HG02870 (cell line): ENCODE measurements at regions not wholly inside any gene's neighbourhood (a gene's known extent, or its start where the extent isn't known, plus 50 kb on each side); places are given as distances from the start of the nearest gene placed in this dataset.

Experiments used
- ATAC-seq: cut with Tn5 transposase; IDR thresholded peaks from one replicate; pipeline ENCODE4 v1.9.1; 2021; ENCODE audit warnings: mild to moderate bottlenecking, moderate library complexity; ENCODE audit not compliant: unreplicated experiment

DNA sequence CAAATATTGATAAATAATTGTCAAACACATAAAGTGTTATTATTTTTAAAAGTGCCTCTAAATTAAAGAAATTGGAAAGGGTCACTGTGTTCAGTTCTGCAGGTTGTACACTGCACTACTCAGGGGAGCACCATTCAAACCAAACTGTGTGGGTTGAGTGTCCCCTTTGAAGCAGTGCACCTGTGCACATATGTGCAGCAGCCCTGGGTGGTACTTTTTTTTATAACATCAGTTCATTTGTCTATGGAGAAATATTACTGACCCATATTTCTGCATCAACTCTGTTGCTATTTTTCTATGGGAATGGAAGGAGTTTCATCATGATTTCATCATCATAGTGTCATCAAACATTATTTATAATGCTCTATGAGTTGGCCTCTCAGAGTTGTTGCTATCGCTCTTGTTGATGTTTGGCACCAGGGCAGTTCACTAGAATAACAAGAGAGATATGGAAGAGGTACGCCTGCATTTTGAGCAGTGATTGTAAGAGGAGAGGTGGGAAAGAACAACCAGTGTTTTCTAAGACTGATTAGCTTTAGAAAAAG is 457.6 kb downstream of the TFAP2A start:
- ATAC-seq: no peak

DNA sequence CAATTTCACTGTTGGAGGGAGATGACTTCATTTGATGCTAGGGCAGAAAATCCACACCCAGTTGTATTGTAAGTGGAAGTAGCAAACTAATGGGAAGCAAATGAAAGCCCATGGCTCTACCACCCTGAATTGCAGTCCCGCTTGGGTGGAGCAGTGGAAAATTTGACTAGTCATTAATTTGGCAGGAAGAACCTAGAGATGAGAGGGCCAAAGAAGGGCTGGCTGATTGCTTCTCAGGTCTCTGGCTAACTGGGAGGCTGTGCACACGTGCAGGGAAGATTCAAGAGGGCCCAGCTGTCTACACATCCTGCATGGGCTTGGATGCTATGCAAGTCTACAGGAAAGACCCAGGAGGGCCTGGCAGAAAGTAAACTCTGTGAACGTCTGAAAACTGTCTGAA is 466.2 kb downstream of the TFAP2A start:
- ATAC-seq: no peak

DNA sequence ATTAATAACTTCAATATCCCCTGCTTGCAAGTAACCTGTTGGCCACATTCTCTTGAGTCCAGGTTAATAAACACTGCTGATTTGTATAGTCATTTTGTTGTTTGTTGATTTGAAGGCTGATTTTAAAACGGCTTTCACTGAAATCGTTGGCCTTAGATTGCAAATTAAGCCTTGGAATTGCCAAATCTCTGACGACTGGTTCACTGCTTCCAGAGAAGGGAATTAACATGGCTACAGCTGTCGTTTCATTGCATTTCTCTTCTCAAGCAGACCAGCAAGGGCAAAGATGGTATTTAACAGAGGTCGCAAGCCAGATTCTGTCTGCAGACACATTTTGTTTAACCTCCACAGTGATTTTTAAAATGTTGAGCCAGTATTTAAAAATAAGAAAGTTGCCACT is 470.9 kb downstream of the TFAP2A start:
- no peak for ATAC-seq

DNA sequence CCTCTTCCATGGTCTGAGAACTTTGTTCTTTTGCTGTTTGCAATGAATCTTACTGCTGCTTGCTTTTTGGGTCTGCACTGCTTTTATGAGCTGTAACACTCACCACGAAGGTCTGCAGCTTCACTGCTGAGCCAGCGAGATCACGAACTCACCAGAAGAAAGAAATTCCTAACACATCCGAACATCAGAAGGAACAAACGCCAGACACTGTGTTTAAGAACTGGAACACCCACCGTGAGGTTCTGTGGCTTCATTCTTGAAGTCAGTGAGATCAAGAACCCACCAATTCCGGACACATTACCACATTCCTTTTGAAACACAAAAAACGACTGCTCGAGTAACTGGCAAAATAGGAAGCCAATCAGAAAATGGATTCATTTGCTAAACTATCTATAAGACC is 471.8 kb downstream of the TFAP2A start:
- no peak for ATAC-seq

DNA sequence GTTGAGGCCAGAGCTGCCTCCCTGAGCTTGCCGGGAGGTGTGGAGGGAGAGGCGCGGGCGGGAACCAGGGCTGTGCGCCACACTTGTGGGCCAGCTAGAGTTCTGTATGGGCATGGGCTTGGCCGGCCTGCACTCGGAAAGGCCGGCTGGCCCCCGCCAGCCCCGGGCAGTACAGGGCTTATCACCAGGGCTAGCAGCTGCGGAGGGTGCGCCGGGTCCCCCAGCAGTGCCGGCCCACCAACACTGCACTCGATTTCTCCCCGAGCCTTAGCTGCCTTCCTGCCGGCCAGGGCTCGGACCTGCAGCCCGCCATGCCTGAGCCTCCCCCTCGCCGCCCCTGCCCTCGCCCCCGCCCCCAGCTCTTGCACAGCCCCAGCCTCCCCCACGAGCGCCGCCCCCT is 472.7 kb downstream of the TFAP2A start:
- ATAC-seq: no peak

DNA sequence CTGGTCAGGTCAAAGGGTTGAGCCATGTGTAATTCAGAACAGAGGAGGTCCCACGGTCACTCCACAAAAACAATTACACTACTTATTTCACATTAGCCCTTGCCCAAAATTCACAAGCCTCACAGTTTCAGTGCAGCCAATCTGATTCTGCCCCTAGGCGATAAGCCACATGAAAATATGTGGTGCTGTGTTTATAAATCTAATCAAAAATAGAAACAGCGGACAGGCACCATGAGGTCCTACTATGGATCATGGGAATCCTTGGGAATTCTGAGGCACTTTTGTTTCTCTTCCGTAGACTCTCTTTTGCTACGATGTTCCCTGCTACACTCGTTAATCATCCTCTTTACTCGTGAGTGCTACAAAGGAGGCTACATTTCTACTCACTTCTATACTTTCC is 476.1 kb downstream of the TFAP2A start:
- no peak for ATAC-seq

DNA sequence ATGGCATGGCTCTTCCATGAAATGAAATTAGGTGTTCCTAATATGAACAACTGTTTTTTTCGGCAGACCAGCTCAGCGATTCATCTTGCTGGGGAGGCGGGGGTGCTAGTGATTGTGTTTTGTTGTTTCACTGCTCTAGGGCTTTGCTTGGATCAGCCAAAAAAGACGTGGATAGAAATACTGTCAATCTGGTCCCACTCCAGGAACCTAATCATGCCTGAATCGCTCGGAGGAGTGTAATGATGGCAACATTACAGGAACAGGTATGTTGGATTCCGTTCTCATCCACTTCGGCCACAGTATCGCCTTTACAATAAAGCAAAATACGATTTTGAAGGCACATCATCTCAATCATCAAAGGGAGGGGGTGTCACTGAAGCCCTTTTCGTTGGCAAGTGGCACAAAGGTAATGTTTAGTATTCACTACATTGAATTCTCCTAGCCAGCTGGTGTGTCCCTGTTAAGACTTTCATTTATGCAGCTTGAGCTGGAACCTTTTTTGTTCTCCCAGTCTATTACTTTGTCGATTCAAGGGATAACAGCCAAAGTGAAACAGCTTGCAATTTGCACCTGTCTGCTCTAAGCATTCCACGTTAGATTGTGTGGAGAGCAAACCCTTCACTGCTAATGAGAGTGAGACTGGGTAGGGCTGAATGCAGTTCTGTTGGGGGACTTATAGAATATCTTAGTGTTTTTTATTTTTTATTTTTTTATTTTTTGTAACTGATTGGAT is 477.7 kb downstream of the TFAP2A start:
- ATAC-seq: no peak

DNA sequence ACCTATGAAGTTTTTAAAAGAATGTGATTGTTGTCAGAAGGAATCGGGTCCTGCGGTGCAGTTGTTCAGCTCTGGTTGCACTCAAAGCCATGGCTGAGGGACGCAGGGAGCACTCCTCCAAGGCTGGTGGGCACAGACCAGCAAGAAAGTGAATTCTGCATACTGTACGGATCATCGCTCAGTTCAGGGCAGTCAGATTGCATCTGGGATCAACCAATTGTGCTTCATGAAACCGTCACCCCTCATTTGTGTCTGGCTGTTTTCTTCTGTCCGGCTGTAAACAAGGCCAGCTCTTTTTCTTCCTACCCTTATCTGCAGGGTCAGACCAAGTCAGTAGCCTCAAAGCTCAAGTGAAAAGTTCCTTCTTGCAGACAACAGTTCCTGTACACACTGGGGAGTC is 478.3 kb downstream of the TFAP2A start:
- ATAC-seq: no peak

DNA sequence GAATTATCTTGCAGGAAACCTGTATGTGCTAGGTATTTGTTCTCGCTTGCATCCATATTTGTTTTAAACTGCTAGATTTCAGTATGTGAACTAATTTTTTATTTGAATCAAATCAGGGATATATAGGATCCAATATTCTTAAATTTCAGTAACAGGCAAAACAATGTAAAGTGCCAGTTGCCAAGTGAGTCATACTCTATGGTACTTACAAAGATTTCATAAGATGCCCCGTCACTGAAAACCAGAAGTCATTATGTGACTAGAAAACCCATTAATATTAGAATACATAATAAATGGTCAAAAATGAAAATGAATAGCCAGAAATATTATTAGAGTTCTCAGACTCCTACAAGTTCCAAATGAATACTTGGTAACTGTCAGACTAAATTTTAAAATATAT is 481.2 kb downstream of the TFAP2A start:
- no peak for ATAC-seq

DNA sequence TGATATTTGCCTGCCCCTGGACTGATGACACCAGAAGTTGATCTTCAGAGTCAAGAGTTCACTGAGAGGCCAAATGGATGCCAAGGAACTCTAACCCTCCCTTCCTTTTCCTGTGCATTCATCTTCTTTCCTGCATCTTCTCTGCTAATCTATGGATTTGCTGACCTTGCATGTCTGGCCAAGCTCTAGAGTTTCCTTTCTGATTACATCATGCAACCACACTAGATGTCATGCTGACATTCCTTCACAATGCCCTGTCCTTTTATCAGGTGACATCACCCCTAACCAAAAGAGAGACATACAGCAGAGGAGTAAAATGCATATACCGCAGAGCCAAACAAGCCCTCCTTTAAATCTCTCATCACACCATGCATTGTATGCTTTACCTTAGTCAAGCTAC is 487.6 kb downstream of the TFAP2A start:
- ATAC-seq: no peak

DNA sequence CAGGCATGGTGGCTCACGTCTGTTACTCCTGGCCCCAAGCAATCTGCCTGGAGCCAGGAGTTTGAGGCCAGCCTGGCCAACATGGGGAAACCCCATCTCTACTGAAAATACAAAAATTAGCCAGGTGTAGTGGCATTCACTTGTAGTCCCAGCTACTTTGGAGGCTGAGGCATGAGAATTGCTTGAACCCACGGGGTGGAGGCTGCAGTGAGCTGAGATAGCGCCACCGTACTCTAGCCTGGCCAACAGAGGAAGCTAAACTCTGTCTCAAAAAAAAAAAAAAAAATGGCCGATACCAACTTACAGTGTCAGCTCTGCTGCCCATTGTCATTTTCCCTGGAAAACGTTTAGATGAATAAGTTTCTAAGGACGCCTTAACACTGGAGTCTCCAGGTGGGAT is 489.9 kb downstream of the TFAP2A start:
- ATAC-seq: no peak

DNA sequence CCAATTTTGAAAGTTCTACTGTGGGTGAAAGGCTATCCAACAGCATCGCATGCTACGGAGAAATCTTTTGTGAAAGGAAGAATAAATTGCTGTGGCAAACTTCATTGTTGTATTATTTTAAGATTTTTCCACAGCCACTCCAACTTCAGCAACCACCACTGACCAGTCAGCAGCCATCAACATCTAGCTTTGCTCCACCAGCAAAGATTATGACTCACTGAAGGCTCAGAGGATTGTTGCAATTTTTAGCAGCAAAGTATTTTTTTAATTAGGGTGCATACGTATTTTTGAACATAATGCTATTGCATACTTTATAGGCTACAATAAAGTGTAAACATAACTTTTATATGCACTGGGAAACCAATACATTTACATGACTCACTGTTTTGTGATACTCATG is 493.5 kb downstream of the TFAP2A start:
- ATAC-seq: no peak

DNA sequence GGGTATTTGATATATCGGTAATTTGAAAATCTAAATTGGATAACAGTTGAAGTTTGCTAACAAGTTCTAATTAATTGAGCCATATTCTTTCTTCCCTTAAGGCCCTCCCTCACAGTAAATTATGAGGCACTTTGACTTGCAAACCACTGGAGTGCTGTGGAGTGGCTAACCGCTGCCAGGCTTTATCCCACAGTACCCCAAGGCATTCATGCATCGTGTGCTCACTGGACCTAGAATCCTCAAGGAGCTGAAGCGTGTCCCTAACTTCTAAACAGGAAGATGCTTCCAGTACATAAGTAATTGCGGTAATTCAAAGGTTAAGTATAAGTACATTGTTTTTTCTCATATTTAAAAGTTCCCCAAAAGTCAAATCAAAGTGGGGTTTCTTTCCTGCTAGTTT is 499.9 kb downstream of the TFAP2A start:
- no peak for ATAC-seq

DNA sequence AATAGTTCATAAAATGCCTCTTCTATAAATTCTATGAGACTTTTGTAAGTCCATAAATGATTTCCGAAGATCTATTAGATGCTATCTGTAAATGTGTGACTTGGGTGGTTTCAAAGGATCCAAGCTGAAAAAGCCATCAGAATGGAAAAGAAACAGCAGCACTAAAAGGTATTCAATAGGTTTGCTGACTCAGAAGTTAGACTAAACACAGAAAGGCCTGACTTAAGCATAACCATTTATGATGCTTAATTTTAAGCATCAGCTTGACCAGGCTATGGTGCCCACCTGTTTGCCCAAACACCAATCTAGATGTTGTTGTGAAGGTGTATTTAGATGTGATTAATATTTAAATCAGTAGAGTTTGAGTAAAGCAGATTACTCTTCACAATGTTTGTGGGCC is 513.5 kb downstream of the TFAP2A start:
- no peak for ATAC-seq

DNA sequence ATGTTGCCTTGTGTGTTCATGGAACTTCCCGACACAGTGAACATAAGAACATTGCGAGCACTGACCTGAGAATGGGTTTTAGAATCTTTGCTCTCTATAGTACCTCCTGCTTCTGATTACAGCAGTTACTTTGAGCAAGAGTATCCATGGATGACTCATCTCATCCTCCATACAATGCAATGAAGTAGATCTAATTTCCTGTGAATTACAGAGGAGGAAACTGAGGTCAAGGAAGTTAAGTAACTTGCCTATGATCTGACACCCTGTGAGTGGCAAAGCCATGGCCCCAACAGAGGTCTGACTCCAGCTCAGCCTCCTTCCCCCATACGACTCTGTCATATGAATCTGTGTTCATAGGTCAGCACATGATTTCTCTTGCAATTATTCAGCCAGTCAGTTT is 518.1 kb downstream of the TFAP2A start:
- no peak for ATAC-seq

DNA sequence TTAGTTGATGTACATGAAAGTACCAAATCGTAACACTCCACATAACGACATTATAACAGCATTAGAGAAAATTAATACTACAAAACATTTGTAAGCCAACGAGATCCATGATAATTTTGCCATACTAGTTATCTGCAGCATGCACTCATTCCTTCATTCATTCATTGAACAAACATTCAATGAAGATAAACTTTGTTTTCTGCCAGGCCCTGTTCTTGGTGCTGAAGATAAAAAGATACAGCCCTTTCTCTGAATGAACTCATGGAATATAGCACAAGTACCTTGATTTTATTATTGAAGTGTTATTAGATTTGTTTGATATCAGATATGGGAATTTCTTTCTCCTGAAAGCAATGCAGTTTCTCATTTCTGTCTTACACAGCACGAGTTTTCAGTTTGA is 524.0 kb downstream of the TFAP2A start:
- no peak for ATAC-seq

DNA sequence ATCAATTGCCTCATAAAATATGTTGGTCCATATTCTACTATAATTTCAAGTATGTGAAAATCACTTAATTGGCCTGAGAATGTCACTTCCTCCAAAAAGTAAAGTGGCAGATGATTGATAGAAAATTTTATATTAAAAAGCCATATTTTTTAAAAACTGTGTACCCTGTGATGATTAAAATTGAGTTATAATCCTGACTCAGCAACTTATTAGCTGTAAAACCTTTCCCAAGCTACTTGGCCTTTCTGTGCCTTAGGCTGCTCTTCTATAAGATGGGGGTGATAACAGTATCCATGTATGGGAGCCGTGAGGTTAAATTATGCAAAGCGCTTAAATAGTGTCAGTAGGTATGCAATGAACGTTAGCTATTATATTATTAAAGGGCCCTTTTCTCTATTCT is 524.4 kb downstream of the TFAP2A start:
- ATAC-seq: no peak

DNA sequence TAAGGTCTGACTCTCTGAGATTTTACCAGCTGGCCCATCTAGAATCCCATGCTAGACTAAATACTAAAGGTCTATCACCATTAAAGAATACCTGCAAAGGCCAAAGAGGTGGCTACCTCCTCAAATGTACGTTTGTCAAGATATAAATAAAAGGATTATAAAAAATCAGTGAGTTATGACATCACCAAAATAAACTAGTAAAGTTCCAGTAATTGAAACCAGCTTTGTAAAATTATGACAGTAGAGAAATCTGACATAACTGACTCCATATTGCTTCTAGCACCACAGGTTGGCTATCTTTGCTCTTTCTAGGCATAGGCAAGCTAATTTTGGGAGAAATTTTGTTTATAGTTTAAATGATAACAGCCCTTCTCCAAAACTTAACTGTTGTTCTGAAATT is 536.3 kb downstream of the TFAP2A start:
- no peak for ATAC-seq

DNA sequence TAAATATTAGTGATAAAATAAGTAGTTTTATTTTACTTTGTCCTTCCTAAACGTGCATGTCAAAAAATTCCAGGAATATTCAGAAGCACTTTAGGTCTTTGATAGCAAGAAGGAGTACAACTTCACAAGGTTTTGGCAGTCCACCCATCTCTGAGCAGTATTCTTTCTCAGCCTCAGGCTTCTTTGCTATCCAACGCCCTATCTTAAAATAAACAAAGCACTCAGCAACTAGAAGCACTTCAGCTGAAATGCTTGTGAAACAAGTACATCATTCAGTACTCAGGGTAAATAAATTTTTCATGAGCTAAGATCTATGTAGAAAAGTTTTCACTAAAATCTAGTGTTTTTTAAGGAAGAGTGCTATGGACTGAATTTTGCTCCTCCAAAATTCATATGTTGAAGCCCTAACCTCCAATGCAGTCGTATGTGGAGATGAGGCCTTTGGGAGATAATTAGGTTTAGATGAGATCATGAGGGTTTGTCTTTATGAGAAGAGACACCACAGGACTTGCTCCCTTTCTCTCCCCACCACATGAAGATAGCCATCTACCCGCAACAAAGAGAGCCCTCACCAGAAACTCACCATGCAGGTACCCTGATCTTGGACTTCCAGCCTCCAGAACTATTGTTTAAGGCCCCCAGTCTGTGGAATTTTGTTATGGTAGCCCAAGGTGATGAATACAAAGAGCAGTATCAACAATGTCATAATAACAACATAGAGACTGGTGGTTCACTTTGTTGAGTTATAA is 539.1 kb downstream of the TFAP2A start:
- ATAC-seq: no peak

DNA sequence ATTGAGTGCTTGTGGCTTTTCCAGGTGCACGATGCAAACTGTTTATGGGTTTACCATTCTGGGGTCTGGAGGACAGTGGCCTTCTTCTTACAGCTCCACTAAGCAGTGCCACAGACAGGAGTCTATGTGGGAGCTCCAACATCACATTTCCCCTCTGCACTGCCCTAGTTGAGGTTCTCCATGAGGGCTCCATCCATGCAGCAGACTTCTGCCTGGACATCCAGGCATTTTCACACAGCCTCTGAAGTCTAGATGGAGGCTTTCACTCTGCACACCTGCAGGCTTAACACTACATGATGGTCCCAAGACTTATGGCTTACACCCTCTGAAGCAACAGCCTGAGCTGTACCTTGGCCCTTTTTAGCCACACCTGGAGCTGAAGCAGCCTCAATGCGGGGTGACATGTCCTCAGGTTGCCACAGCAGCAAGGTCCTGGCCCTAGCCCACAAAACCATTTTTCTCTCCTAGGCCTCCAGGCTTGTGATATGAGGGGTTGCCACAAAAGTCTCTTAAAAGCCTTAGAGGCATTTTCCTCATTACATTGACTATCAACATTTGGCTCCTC is 552.2 kb downstream of the TFAP2A start:
- no peak for ATAC-seq

DNA sequence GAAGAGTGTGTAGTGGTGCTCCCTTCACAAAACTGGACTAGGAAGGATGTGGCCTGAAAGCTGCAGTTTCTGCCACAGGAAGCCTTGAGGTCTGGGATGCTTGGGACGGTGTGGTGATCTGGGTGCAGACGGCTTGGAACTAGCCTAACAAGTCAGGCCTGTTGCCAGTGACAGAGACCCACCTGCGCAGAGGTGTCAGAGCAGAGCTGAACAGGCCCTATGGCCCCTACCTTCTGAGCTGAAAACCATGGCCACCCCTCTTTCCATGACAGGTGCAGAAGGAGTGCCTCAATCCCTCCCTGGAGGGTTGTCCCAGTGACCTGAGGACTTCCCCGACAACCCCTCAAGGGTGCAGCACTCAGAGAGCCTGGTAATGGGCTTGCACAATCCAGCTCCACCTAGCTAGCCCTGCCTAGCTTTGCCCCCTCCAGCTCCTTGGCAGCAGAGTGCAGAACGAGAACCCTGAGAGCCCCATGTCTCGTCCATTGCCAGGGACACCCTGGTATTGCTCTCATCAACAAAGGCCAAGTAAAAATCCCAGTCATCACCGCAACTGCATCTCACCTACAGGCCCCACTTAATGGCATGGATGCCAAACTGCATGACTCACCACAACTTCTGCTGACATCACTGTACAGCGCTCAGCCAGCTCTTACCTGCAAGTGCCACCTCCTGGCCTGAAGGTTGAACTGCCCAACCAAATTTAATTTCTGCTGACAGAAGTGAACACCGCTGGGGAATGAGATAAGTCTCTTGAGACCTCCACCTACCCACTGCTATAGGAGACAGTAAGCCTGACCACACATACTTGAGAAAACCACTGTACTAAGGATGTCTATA is 563.1 kb downstream of the TFAP2A start:
- ATAC-seq: no peak
